NCI-H187 treated with DMSO at 0.1 percent for 48 hours (cell line): ENCODE measurements at regions not wholly inside any gene's neighbourhood (a gene's known extent, or its start where the extent isn't known, plus 50 kb on each side); places are given as distances from the start of the nearest gene placed in this dataset.

Experiments
- DNase-seq: peaks from one replicate; lab custom pipeline; 2025; lab: John Stamatoyannopoulos, UW

DNA sequence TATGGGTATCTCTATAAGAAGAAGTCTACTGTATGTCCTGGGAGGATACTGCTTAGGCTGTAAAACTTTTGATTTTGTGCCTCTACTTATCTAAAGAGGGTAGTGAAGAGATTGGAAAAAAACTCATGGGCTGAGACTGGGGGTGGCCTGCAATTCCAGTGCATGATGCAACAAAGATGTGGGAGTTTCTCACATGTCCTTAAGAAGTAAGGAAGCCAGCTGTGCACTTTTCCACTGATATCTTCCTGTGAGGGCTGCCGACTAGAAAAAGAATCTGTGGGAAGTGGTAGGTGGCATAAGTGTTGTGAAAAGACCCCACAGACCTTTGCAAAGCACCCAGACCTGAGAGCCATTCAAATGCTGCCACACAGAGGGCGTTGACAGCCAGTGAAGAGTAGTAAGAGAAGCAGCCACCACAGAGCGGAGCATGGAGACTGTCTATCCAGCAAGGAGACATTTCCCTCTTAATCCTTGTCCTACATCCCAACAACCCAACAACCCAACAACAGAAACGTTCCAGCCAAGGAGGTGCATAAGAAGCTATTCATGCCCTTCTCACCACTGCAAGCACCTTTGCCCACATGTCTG lies 65.1 kb downstream of the PFDN4 start:
- DNase-seq, result no peak

DNA sequence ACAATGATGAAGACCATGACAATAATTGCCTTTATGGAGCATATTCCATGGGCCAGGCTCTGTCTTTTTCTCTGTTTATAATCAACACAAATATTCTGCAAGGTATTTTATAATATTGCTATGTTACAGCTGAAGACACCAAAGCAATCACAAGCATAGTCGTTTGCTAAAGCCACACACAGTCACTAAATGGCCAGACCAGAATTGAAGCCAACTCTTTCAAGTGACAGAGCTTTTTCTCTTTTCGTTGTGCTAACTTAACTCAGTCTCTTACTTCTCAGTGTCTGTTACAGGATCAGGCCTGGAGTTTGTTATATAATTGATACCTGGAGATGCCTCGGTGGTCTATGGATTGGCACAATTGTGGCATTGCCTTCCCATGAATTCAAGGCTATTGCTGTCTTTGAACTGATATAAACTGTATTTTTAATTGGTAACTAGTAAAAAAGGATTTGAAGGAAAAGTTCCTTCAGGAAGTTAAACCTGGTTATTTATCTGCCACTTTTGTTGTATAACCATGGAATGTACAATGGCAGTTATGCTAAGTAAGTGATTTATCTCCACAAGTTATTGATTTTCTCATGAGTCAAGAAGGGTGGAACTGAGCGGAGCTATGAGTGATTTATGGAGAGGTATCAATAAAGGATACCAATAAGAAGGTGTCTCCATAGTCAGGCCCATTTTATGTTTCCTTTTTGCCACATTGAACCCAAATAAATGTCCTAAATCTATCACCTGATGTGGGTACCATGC lies 67.6 kb downstream of the PFDN4 start:
- no peak for DNase-seq

DNA sequence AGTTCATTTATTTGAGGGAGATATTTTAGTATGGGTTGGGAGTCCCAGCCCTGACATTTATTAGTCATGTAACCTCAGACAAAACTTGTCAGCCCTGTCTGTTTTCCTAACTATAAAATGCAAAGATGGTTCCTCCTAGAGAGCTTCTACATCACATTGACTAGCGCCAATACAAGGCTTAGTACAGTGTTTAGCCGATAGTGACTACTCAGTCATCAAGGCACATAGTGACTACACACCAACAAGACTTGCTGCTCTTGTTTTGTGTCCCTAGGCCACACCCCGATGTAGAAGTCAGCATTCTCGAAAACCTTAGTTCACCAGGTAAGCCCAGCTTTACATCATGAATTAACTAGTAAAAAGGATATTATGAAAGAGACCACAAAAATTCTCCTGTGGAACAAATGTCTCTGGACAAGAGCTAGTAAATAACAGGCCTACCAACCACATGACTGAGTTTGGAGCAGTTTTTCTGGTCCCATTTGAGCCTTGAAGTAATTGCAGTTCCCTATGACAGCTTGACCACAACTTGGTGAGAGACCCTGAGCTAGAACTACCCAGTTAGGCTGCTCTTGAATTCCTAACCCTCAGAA lies 68.8 kb downstream of the PFDN4 start:
- DNase-seq, result no peak

DNA sequence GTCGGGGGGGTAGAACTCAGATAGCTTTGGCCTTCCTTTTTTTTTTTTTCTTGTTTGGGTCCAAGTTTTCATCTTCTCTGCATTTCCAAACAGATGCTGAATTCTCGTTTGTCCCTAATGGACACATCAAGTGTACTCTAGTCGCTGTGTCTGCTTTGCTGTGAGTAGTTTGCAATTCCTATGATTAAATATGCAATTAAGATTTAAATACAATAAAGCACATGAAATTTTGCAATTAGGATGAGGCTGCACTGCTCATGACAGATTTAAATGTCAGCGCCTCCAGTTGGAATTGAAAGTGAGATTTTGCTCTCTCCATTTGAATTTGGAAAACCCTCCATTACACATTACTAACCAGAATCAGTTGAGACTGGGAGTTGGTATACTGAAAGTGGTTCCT lies 70.4 kb downstream of the PFDN4 start:
- DNase-seq, result no peak

DNA sequence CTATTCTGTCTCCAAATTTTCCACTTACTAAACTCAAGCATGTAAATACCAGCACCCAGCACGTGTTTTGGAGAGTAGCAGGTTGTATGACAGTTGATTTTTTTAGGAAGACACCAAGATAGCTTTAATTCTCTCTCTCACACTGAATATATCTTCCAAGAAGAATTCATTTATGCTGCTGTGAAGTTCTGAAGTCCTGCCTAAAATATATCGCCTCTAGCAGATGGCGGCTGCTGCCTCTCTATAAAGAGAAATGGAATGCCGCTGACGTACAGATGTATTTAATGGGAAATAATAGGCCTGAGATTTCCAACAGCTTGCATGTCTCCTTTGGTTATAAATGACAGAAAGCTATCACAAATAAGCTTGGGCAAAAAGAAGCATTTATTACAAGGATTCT lies 74.7 kb downstream of the PFDN4 start:
- no peak for DNase-seq

DNA sequence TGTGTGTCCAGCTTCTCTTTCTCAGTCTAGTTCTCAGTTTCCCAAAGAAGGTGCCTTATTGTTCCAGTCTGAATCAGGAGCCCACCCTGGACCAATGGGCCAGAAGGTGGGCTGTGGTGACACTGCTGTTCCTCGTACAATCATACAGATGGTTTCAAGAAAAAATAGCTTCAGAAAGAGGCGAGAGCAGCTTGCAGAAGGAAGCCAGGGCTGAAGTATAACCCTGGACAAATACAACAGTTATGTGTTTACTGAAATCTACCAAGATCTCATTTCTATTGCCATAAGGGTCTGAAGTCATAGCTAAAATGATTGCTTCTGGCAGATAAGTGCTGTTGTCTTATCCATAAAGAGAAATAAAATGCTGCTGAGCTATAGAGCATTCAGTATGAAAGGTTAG lies 75.4 kb downstream of the PFDN4 start:
- no peak for DNase-seq

DNA sequence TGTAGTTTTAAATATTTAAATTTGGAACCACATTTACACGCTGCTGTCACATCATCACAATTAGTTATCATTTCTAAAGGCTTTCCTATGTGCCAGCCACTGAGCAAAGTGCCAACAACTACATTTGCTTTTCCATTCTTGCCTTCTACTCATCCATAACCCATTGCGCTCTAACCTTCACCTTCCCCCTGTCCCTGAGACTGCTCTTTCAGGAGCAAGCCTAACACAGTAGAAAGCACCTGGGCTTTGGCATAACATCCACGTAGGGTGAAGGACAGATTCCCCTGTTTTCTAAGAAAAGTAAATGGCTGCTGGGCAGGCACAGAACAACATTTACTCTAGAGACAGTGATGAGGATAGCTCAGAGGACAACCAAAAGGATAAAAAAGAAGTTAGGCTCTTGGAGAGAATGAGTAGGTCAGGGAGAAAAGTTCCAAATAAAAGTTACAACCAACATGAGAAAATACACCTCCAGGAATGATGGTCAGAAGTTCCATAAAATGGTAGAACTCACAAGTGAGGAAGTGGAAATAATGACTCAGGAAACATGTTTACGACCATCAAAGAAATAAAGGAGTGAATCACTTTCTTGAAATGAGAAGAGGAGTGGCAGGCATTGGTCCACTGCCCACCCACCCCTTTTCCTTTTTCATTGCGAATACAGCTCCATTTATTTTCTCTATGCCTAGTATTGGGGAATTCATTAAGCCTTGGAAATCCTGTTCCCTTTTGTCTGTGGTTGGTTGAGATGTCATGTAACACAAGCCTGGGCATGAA lies 77.2 kb downstream of the PFDN4 start:
- no peak for DNase-seq

DNA sequence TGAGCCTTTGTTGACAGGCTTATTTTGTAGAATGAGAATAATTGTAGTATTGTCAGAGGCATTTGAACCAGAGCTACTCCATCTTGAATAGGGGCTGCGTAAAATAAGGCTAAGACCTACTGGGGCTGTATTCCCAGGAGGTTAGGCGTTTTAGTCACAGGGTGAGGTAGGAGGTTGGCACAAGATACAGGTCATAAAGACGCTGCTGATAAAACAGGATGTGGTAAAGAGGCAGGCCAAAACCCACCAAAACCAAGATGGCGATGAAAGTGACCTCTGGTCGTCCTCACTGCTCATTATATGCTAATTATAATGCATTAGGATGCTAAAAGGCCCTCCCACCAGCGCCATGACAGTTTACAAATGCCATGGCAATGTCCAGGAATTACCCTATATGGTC lies 82.7 kb downstream of the PFDN4 start:
- DNase-seq, result no peak

DNA sequence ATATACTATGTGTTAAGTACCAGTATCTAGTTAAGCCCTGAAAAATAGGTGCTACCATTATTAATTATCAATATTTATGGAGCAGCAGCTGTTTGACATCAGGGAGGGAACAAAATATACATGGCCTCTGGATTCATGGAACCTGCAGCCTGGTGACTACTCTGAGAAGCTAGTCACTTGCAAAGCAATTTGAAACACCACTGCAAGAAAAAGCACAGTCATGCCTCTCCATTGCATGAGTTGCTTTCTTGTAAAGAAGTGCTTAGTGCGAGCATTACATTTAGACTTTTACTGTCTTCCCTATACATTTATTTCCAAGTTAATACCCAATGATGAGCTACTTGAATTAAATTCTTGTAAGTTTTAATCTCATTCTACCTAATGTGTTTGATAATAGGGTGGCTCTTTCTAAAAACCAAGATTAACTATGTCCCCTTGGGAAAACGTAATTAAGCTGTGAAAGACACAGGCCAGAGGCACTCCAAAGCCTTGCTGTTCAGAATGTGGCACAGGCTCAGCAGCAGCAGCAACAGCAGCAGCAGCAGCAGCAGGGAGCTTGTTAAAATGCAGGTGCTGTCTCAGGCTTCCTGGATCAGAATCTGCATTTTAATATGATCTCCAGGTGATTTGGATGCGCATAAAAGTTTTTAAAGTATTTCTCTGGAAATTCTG lies 83.6 kb downstream of the PFDN4 start:
- no peak for DNase-seq

DNA sequence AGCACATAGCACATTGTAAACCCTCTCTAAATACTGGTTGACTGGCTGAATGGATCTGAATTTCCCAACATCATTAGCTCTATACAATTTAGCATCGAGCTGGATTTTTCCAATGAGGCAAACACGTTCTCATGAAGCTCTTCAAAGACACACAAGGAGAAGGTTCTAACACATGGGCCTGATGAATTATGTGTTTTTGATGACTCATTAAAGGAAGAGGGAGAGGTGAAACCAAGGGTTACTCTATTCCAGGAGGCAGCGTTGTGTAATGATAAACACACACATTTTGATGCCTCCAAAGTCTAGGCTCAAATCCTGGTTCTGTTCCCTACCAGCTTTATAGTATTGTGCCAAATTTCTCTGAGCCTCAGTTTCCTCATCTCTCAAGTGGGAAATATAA lies 84.3 kb downstream of the PFDN4 start:
- DNase-seq, result no peak

DNA sequence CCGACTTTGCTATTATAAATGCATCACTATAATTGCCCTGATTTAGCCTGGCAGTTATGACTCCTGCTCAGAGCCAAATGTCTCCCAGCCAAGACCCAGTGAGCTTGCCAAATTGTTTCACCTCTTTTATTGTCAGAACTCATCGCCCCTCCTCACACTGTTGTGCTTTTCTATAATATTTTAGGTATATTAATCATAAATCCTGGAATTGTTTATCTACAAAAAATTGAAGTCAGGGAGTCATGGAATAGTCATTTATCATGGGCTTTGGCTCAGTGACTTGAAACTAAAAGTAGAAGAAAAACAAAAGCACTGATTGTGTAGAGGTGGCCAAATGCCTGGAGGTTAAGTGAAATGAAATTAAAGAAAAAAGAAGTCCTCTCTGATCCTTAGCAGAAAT lies 85.6 kb downstream of the PFDN4 start:
- no peak for DNase-seq

DNA sequence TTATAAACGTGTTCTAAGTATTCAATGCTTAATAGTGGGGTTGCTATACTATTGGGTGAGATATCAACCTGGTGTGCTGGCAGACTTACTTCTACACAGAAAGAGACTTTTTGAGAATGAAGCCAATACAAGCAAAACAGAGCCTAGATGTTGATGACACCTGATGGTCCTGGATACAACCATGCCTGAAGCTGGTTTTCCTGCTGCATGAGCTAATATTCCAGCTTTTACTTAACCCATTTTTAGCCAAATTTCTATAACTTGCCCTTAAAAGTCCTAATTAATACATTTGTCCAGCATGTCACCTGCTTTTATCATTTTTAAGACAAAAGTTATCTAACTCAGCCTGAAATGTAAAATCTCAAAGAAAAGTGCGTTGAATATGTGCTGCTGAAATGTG lies 86.2 kb downstream of the PFDN4 start:
- DNase-seq, result no peak

DNA sequence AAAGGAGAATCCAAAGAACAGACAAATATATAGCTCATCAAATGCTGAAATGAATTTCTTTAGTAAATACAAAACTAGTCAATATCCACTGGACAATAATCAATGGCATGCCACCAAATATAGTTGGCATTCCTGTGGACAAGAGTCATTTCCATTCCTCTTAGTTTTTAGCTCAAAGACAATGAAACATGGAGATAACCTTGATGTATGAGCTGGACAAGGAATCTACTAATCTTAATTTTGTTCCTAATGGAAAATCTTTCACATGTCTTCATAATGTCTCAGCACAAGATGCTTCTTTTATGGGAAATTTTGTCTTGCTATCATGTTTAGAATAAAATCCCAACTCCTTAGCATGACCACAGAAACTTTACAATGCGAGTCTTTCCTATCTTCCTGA lies 87.8 kb downstream of the PFDN4 start:
- DNase-seq, result no peak

DNA sequence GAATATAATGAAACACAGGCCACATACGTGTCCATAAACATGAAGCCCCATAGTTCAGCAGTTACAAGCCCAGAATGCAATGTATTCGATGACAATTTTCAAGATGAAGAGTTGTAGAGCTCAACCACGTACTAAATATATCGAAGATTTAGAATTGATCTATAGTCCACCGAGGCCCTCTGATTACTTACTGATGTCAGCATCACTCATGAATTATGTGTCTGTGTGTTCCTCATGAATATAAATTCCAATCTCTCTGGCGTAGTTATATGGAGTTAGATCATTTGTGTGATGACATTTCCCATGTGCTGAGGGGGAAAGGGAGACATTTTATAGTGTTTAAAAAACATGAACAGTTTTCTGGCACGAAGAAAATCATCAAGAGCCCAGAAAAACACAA lies 97.5 kb downstream of the PFDN4 start:
- no peak for DNase-seq

DNA sequence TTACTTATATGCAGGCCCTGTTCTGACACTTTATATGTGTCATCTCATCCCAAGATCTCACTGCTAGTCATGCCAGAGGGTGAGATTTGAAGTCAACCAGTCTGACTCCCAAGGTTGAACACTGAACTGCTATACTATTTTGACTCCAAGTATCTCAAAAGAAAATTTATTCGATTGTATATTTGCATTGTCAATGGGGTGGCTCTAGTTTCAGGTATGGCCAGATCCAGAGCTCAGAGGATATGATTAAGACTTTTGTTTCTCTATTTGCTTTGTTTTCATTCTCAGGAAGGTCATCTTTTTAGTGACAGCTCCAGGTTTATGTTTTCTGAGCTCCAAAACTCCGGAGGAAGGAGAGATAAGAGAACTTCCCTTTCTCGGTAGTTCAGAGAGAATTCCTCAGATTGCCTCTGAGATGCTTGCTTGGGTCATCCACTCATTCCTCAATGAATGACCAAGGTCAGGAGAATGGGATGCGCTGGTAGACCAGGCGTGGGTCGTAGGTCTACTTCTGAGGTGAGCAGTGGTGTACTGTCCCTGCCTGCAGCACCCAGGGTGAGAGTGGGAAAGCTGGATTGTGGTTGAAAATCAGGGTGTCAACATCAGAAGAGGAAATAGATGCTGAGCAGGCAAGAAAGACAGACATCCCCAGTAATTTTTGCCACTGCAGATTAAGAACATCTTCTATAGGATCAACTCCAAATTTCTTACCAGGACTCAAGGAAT lies 99.3 kb downstream of the PFDN4 start:
- no peak for DNase-seq

DNA sequence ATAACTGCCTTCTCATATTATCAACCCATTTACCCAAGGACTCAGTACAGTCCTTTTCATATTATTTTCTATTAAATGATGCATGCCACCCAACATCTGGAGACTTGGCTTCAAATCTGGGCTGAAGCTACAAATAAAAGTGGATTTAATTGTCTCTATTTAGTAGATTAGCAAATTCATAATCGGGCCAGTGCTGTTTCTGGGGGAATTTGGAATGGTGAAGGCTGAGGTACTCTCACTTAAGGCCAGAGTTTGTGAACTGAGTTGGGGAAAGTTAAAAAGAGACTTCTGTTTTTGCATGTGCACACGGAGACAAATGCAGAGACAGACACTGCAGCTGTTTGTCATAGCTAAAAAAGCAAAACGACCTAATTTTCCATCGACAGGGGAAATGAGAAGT lies 100.9 kb downstream of the PFDN4 start:
- DNase-seq, result no peak

DNA sequence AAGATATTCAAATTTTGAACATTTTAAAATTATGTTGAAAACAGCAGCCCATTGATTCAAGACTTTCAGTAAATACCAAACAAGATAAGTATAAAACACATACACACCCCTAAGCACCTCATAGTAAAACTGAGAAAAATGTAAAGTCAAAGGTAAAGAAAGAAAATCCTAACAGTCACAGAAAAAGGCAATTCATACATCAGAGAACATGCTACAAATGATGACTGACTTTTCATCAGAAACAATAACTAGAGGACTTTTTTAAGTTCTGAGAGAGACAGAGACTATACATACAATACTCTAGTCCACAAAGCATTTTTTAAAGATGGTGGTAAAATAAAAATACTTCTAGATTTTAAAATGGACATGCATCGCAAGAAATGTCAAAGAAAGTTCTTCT lies 111.0 kb downstream of the PFDN4 start:
- no peak for DNase-seq

DNA sequence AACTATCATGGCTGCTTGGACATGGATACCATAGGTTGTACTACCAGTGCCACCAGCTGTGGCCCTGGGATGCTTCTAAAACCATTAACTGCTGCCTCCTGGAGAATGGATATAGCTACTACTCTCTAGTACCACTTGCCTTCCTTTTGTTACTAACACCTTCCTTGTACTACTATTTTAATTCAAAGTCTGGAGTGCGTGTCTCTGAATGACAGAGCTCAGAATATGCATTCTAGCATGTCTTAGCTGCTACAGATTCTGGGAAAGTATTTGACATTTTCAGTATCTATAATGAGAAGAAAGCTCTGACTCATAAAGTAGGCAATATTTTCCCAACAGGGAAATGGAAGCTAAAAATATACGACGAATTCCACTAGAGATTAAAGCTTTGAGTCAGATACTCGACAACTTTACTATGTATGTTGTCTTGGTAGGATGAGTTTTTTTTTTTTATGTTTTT lies 112.3 kb downstream of the PFDN4 start:
- DNase-seq, result no peak

DNA sequence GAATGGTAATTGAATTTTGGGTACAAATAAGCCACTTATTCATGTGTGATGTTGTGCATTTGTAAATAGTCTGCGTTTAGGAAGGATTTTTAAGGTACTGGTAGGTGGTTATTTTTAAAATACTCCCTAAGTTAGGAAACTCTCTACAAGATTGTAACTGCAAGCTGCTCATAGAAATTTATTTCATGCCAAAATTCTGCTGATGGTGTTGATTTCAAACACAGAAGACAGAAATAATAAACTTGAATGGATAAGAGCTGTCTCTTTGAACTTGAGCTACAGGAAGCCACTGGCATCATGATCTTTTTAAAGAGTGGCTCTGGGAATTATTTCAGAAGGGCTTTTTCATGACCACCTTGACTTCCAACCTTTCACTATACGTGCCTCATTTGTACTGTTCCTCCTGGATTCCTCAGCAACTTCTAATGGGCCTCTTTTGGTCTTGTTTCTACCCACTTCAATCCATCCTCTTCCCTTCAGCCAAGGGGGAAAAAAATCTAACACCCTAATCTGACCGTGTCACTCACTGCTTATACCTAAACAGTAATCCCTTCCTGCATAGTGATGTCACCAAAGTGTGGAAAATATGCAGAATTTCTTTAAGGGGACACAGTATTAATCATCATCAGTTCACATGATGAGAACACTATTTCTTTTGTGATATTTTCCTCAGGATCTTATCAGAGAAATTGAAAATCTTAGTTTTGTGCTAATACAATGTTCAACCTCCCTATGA lies 113.6 kb downstream of the PFDN4 start:
- no peak for DNase-seq

DNA sequence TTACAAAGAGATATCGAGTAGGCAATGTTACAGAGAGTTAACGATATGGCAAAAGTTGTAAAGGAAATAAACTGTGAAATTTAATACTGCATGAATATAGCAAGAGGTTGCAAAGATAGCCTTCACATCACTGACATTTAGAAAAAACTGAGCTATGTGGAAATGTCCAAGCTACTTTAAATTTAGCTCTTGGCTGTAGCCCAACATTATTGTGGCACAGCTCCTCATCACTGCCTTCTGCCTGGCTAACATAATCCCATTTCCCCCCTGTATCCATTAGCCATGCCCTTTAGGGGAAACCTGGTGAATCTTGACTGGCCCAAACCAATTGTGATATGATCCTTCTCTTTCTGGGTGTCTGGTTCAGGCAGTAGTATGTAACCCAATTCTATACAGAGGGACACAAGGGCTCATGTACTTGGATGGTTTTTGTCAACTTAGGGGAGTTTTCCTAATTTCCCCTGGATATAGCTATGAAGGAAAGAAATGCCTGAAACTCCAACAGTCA lies 115.4 kb downstream of the PFDN4 start:
- no peak for DNase-seq

DNA sequence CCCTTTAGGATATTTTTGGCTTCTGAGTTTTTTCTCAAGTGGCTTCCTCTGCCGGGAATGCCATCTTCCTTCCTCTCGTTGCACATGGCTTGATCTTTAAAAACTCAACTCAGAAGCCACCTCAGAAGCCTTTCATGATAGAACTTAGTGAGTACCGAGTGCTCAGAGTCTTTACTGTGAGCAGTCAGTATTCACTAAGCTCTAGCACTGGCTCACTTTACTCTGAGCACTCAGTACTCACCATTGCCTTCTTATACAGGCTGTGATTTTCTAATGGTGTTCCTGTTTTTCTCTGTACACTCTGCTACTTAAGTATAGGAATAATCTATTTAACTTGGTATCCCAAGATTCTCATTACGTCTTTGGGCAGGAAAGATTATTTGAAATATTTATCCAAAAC lies 116.2 kb downstream of the PFDN4 start:
- no peak for DNase-seq
